Left ventricle myocardium inferior (tissue), 1 donor: ENCODE measurements at regions not wholly inside any gene's neighbourhood (a gene's known extent, or its start where the extent isn't known, plus 50 kb on each side); places are given as distances from the start of the nearest gene placed in this dataset.

Experiments
- DNase-seq: peaks from one replicate; pipeline ENCODE4 v3.0.0-alpha.2; 2020
- H3K27ac ChIP-seq: fragments of 200-600 bp; replicated peaks from 2 replicates; pipeline ENCODE4 v1.8.0; 2021
- H3K27me3 ChIP-seq: fragments of 200-600 bp; 2 replicates; pipeline ENCODE4 v1.8.0; 2021; ENCODE audit warnings: low read depth
- H3K36me3 ChIP-seq: fragments of 200-600 bp; 2 replicates; pipeline ENCODE4 v1.8.0; 2021
- H3K4me1 ChIP-seq: fragments of 200-600 bp; 2 replicates; pipeline ENCODE4 v1.8.0; 2021
- H3K4me3 ChIP-seq: fragments of 200-600 bp; 2 replicates; pipeline ENCODE4 v1.8.0; 2021; ENCODE audit warnings: mild to moderate bottlenecking, moderate library complexity
- H3K9me3 ChIP-seq: fragments of 200-600 bp; replicated peaks from 2 replicates; pipeline ENCODE4 v1.8.0; 2021
- CTCF ChIP-seq: fragments of 200-600 bp; IDR thresholded peaks from 2 replicates; pipeline ENCODE4 v1.8.0; 2021; ENCODE audit warnings: antibody characterized with exemption, mild to moderate bottlenecking, borderline replicate concordance
- intact Hi-C: fragments of 100-400 bp; cut with micrococcal nuclease; formaldehyde crosslinking; loops from one replicate; pipeline ENCODE4 v1.11.0; 2022
- donor health status: DM: no; HTN: yes; CAD: no; lungs with severe emphysema.

DNA sequence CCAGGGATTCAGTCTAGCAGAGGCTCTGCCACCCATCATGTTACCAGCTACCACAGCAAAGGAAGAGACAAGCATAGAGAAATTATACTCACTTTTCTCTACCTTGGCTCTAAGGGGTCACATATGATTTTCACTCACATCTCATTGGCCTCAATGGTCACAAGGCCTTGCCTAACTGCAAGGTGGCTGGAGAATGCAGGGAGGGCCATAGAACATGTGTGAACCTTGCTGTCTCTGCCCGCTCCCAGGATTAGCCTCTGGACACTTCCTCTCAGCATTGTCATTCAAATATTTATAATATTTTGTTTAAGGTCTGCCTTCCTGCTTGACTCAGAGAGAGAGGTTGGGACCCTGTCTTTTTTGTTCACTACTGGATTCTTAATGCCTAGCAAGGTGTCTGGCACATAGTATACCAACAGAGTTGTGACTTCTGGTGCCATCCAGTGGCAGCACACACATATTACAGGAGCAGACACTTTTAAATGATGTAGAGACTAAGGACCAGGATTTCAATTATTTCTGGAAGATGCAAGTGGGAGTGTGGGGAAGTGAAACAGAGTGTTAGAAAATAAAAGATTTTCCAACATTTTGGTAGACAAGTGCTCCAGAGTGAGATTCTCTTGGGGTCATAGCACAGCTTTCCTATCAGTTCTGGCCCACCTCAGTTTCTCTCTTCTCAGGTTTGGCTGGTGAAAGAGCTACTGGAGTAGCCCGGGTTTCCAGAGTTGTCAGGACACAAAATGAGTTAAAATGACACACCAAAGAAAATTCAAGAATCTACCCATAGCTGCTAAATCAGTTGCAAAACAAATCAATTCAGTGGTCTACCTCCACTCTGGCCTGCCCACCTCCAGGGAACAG is 119.0 kb upstream of the RASGRP1 start:
- Histone ChIP-seq H3K36me3 (no peaks in the 10 kb centered on the region), H3K27ac (no peak overlapping the region)

DNA sequence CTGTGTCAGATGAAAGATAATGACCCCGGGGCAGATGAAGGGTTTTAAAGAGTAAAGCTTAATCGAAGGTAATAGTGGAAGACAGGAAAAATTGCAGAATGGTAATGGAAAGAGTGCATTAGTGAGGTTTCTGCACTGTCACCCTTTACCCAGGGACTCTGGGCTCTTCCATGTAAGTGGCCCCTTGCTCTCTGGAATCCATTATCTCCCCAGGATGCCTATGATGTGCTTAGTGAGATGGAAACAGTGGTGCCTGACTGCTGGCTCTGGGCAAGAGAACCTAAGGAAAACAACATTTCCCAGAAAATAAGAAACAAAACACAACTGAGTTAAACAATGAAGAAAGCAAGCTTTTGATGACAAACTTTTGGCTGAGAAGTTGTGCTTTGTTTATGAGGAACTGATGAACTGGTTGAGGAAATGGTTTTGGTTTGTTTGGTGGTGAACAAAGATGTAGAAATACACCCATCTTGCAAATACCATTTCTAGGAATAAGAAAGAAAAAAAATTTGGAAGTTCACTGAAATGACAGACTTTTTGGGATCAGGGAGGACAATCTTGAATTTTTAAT is 119.9 kb upstream of the RASGRP1 start:
- no peak overlapping the region for H3K27ac ChIP-seq
- no peak overlapping the region for H3K4me3 ChIP-seq
- DNase-seq: no peak
- H3K36me3 ChIP-seq: no peaks in the 10 kb centered on the region
- no peaks in the 10 kb centered on the region for H3K9me3 ChIP-seq
- intact Hi-C loops: loop anchor here (10.0 kb wide), 2 partner anchors 120 to 240 kb away; partner anchors contain the start of gene RASGRP1
- no peak for TF ChIP-seq CTCF
- H3K27me3 ChIP-seq: peaks cover 11% of the 10 kb centered on the region
- no peaks in the 10 kb centered on the region for H3K4me1 ChIP-seq

More for the DNA sequence above, 119.0 kb upstream of the RASGRP1 start:
- intact Hi-C loops: loop anchor here (10.0 kb wide), 2 partner anchors 119 to 239 kb away; partner anchors contain the start of gene RASGRP1
- Histone ChIP-seq H3K4me1 (no peaks in the 10 kb centered on the region), H3K4me3 (no peak overlapping the region), H3K9me3 (no peaks in the 10 kb centered on the region), H3K27me3 (peaks cover 11% of the 10 kb centered on the region)
- DNase-seq: no peak
- TF ChIP-seq CTCF: peak; percentile 84

GRCh38 chr15:38685686-38686339 is 121.2 kb upstream of the RASGRP1 start:
- H3K9me3 ChIP-seq: no peaks in the 10 kb centered on the region
- no peak overlapping the region for H3K27ac ChIP-seq
- peaks cover 11% of the 10 kb centered on the region for H3K27me3 ChIP-seq
- no peaks in the 10 kb centered on the region for H3K36me3 ChIP-seq
- intact Hi-C loops: loop anchor here (10.0 kb wide), 2 partner anchors 121 to 241 kb away; partner anchors contain the start of gene RASGRP1
- H3K4me3 ChIP-seq: no peak overlapping the region
- no peak for TF ChIP-seq CTCF
- H3K4me1 ChIP-seq: no peaks in the 10 kb centered on the region
- no peak for DNase-seq

DNA sequence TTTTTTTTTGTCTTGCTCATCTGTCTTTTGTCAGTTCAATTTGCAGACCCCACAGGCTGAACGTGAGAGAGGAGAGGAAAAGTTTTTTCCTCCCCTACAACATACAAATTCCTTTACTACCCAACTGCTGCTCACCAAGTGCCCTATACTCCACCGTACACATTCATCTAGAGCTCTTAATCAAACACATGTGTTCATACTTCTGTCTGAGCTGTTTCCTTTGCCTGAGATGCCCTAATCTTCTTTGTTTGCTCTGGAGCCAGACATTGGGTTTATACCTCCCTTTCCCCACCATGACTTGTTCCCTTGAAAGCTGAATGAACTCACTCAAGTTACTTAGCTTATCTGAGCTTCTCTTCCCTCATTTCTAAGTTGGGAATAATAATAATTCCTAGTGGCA is 122.7 kb upstream of the RASGRP1 start:
- Histone ChIP-seq H3K4me1 (no peaks in the 10 kb centered on the region), H3K27ac (no peak overlapping the region), H3K36me3 (no peaks in the 10 kb centered on the region), H3K27me3 (peaks cover 11% of the 10 kb centered on the region), H3K9me3 (no peaks in the 10 kb centered on the region), H3K4me3 (no peak overlapping the region)
- DNase-seq: no peak
- intact Hi-C loops: loop anchor here (10.0 kb wide), 2 partner anchors 123 to 243 kb away; partner anchors contain the start of gene RASGRP1
- TF ChIP-seq CTCF: no peak

DNA sequence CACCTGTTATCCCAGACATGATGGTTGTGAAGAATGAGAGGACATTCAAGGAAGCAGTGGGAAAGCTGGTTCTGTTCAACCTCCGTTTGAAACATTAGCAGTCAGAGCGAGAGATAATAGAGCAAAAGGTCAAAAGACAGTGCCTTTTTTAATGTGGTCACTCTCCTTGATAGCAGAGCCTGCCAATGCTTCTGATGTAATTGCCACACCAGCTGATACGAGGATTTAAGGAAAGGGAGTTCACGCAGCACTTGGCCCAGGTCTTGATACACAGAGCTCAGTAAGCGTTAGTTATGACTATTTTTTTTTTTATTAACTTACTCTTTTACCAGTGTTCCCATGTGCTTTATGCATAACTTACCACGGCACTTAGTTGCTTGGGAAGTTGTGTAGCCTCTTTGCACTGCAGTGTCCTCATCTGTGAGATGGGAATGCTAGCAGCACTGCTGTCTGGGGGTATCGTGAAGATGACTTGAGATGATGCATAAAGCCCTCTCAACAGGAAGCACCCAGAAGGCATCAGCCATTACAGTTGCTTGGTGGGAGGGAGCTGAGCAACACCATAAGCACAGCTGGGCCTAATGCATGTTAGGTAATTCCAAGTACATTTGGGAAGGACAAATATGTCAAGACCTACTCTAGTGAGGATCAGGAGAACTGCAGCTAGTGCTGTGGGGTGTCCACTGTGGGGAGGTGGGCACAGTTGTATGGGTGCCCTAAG is 123.3 kb upstream of the RASGRP1 start:
- intact Hi-C loops: loop anchor here (10.0 kb wide), 2 partner anchors 123 to 243 kb away; partner anchors contain the start of gene RASGRP1
- H3K27ac ChIP-seq: no peak overlapping the region
- H3K4me1 ChIP-seq: no peaks in the 10 kb centered on the region
- H3K27me3 ChIP-seq: peaks cover 6% of the 10 kb centered on the region
- H3K4me3 ChIP-seq: no peak overlapping the region
- H3K9me3 ChIP-seq: no peaks in the 10 kb centered on the region
- TF ChIP-seq CTCF: no peak
- H3K36me3 ChIP-seq: no peaks in the 10 kb centered on the region
- DNase-seq: no peak
